Panc1 (cell line): ENCODE measurements at regions not wholly inside any gene's neighbourhood (a gene's known extent, or its start where the extent isn't known, plus 50 kb on each side); places are given as distances from the start of the nearest gene placed in this dataset.

ENCODE experiments used
- ATAC-seq: fragments of 200-7000 bp; cut with Tn5 transposase; 2 replicates; pipeline ENCODE4 v1.9.1; 2020; ENCODE audit warnings: mild to moderate bottlenecking, moderate library complexity
- BruUV-seq: library from RNA; stranded (reverse); fragments of 400-500 nt; replicated peaks from 2 replicates; lab custom pipeline; 2021; lab: Mats Ljungman, UMichigan
- CTCF ChIA-PET: fragments of 300-600 bp; sonication (Branson Sonifier 250); formaldehyde crosslinking; loops from one replicate; lab custom pipeline; 2022; ENCODE audit warnings: antibody characterized with exemption; lab: Charles Lee
- POLR2A ChIA-PET: fragments of 300-600 bp; sonication (Branson Sonifier 250); formaldehyde crosslinking; loops from one replicate; lab custom pipeline; 2022; ENCODE audit warnings: antibody characterized with exemption; lab: Charles Lee
- DNase-seq: peaks from one replicate; pipeline ENCODE4 v3.0.0-alpha.2; 2010; ENCODE audit warnings: low read depth, low spot score
- H3K27ac ChIP-seq: 2 replicates; pipeline ENCODE4 v1.5.1; 2011; ENCODE audit warnings: mild to moderate bottlenecking, low read length, inconsistent platforms
- H3K27me3 ChIP-seq: fragments of 200-500 bp; sonication (Bioruptor generic); 2 replicates; pipeline ENCODE4 v1.6.0; 2014; ENCODE audit warnings: low read length, inconsistent platforms; ENCODE audit not compliant: control insufficient read depth, insufficient read depth
- H3K36me3 ChIP-seq: fragments of 200-500 bp; sonication (Bioruptor generic); 2 replicates; pipeline ENCODE4 v1.5.1; 2014; ENCODE audit warnings: inconsistent platforms, mild to moderate bottlenecking, low read length, moderate library complexity; ENCODE audit not compliant: control insufficient read depth, insufficient read depth
- H3K4me1 ChIP-seq: 2 replicates; pipeline ENCODE4 v1.5.1; 2011; ENCODE audit warnings: inconsistent platforms, mild to moderate bottlenecking, low read length, moderate library complexity; ENCODE audit not compliant: control insufficient read depth, insufficient read depth
- H3K4me3 ChIP-seq, 2 experiments: 2 replicates each; pipeline ENCODE4 v1.5.1; 2011 to 2012; ENCODE audit warnings: low read depth in 2 of 2, low read length in 2 of 2, mild to moderate bottlenecking in 2 of 2, inconsistent platforms in 1 of 2, moderate library complexity in 1 of 2
- H3K9me3 ChIP-seq: fragments of 200-500 bp; sonication (Bioruptor generic); 2 replicates; pipeline ENCODE4 v1.5.1; 2014; ENCODE audit warnings: low read depth, mild to moderate bottlenecking, inconsistent platforms, low read length, moderate library complexity; ENCODE audit not compliant: control insufficient read depth, insufficient read depth
- POLR2AphosphoS5 ChIP-seq: IDR thresholded peaks from 2 replicates; pipeline ENCODE4 v1.6.1; 2012; ENCODE audit warnings: mild to moderate bottlenecking, low read depth, low read length, moderate library complexity
- SIN3A ChIP-seq: IDR thresholded peaks from 2 replicates; pipeline ENCODE4 v1.6.1; 2012; ENCODE audit warnings: low read depth, mild to moderate bottlenecking, low read length, moderate library complexity, borderline replicate concordance; ENCODE audit not compliant: insufficient read depth
- TCF7L2 ChIP-seq: IDR thresholded peaks from 2 replicates; pipeline ENCODE4 v1.6.1; 2011; ENCODE audit warnings: mild to moderate bottlenecking, low read depth, low read length, inconsistent platforms
- in situ Hi-C: cut with HindIII; loops from 2 replicates; pipeline ENCODE4 v1.10.0; 2016; ENCODE audit warnings: low sequenced_read_pairs, low pct_unique_long_range_greater_than_20kb
- intact Hi-C: fragments of 100-400 bp; cut with micrococcal nuclease; formaldehyde crosslinking; loops from one replicate; pipeline ENCODE4 v1.10.0; 2022; ENCODE audit not compliant: unreplicated experiment
- TF ChIP-seq, protein P1 (sequence below), 2 experiments: IDR thresholded peaks; 2 replicates each; pipeline ENCODE4 v1.6.1; 2011 to 2012; ENCODE audit warnings: low read depth in 2 of 2, control low read depth in 1 of 2, low read length in 1 of 2, mild to moderate bottlenecking in 1 of 2, moderate library complexity in 1 of 2; ENCODE audit not compliant: insufficient read depth in 1 of 2
- TF ChIP-seq, protein P2 (sequence below): fragments of 450-650 bp; IDR thresholded peaks from 2 replicates; pipeline ENCODE4 v1.5.1; 2017; ENCODE audit warnings: mild to moderate bottlenecking

DNA sequence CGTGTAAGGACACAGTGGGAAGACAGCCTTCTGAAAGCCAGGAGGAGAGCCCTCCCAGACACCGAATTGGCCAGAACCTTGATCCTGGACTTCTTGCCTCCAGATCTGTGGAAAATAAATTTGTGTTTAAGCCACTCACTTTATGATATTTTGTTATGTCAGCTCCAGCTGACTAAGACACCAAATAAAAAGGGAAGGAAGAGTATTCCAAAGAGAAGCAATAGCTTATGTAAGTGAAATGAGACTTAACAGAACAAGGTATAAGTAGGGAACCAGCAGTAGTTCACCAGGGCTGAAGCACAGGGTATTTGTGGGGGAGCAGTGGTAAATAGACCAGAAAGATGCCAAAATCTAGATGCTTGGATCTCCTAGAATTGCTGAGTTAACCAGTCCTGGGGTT, 94.2 kb upstream of the WLS start:
- no peak for ATAC-seq
- Histone ChIP-seq H3K4me1 (0 out of 2 replicates have a peak, but pooled peaks cover 2% of the 10 kb centered on the region), H3K4me3 (no peak overlapping the region), H3K36me3 (no peaks in the 10 kb centered on the region), H3K27ac (no peak overlapping the region), H3K9me3 (no peaks in the 10 kb centered on the region), H3K27me3 (no peaks in the 10 kb centered on the region)
- TF ChIP-seq SIN3A = no peak
- TF ChIP-seq TCF7L2 = no peak
- TF ChIP-seq, protein P1, sequence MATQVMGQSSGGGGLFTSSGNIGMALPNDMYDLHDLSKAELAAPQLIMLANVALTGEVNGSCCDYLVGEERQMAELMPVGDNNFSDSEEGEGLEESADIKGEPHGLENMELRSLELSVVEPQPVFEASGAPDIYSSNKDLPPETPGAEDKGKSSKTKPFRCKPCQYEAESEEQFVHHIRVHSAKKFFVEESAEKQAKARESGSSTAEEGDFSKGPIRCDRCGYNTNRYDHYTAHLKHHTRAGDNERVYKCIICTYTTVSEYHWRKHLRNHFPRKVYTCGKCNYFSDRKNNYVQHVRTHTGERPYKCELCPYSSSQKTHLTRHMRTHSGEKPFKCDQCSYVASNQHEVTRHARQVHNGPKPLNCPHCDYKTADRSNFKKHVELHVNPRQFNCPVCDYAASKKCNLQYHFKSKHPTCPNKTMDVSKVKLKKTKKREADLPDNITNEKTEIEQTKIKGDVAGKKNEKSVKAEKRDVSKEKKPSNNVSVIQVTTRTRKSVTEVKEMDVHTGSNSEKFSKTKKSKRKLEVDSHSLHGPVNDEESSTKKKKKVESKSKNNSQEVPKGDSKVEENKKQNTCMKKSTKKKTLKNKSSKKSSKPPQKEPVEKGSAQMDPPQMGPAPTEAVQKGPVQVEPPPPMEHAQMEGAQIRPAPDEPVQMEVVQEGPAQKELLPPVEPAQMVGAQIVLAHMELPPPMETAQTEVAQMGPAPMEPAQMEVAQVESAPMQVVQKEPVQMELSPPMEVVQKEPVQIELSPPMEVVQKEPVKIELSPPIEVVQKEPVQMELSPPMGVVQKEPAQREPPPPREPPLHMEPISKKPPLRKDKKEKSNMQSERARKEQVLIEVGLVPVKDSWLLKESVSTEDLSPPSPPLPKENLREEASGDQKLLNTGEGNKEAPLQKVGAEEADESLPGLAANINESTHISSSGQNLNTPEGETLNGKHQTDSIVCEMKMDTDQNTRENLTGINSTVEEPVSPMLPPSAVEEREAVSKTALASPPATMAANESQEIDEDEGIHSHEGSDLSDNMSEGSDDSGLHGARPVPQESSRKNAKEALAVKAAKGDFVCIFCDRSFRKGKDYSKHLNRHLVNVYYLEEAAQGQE (IDR thresholded peaks at IDR 0.05; ENCODE audit: insufficient read depth in 1 of 2, low read depth in 2 of 2, low read length in 1 of 2) = no peak
- TF ChIP-seq, protein P2, sequence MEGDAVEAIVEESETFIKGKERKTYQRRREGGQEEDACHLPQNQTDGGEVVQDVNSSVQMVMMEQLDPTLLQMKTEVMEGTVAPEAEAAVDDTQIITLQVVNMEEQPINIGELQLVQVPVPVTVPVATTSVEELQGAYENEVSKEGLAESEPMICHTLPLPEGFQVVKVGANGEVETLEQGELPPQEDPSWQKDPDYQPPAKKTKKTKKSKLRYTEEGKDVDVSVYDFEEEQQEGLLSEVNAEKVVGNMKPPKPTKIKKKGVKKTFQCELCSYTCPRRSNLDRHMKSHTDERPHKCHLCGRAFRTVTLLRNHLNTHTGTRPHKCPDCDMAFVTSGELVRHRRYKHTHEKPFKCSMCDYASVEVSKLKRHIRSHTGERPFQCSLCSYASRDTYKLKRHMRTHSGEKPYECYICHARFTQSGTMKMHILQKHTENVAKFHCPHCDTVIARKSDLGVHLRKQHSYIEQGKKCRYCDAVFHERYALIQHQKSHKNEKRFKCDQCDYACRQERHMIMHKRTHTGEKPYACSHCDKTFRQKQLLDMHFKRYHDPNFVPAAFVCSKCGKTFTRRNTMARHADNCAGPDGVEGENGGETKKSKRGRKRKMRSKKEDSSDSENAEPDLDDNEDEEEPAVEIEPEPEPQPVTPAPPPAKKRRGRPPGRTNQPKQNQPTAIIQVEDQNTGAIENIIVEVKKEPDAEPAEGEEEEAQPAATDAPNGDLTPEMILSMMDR = no peak
- TF ChIP-seq POLR2AphosphoS5 = no peak
- BruUV-seq = no TSS peak
- CTCF ChIA-PET = no interaction called here
- POLR2A ChIA-PET = no interaction called here
- intact Hi-C loops = no loop called here
- in situ Hi-C loops = no loop called here
- no peak for DNase-seq

DNA sequence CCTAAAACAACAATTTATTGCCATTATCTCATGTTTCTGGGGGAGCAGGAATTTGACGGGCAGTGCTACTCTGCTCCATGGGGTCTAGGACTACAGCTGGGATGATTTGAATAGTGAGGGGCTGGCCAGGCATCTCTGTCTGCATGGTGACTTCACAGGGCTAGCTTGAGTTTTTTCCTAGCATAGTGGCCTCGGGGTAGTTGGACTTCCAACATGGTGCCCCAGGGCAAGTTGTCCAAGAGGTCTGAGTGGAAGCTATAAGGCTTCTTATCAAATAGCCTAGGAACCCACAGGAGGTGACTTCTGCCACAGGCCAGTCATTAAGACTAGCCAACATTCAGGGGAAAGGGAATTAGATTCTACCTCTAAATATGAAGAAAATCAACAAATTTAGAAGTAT, 92.0 kb upstream of the WLS start:
- in situ Hi-C loops (no loop called here), intact Hi-C loops (no loop called here)
- Histone ChIP-seq H3K9me3 (no peaks in the 10 kb centered on the region), H3K4me3 (no peak overlapping the region), H3K27ac (no peak overlapping the region), H3K36me3 (no peaks in the 10 kb centered on the region), H3K27me3 (no peaks in the 10 kb centered on the region), H3K4me1 (0 out of 2 replicates have a peak, but pooled peaks cover 2% of the 10 kb centered on the region)
- DNase-seq (no peak), ATAC-seq (no peak)
- ChIA-PET CTCF (no interaction called here), POLR2A (no interaction called here)
- no peak for TF ChIP-seq SIN3A
- BruUV-seq = no TSS peak

DNA sequence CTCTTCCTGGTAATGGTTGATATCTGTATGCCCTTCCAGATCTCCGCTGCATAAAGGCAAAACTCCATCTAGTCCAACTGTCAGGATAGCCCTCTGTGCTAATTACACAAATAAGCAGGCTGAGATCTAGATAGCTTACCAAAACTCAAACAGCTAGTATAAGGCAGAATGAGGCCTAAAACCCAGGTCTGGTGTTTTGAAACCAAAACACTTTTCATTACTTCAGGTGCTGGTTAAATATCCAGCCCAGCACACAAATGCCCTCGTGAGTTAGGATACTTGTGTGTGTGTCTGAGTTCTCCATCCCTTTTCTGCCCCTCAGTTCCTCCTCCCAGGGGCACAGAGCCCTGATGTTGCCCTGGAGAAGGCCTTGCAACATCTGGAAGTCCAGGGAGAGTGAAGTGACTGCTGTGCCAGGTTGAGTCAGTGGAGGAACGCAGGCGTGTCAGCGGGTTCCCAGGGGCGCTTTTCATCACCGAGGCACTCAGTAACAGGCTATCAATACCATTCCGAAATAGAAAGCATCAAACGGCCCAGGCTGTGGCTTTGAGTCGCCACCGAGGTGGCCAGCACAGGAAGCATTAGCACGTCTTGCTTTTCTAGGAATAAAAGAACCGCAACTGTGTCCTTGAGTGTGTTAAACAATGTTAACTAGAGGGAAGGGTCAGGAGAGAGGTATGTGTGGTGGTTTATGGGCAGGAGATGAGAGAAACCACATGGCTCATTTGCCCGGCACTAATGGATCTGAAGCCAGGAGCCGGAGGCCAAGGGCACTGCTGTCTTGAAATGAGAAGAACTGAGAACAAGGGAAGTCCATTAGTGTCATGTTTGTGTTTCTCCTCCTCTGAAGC, 90.7 kb upstream of the WLS start:
- Histone ChIP-seq H3K9me3 (no peaks in the 10 kb centered on the region), H3K4me1 (0 out of 2 replicates have a peak, but pooled peaks cover 2% of the 10 kb centered on the region), H3K4me3 (no peak overlapping the region), H3K27me3 (no peaks in the 10 kb centered on the region), H3K27ac (no peak overlapping the region), H3K36me3 (no peaks in the 10 kb centered on the region)
- DNase-seq (no peak), ATAC-seq (no peak)
- BruUV-seq = no TSS peak
- CTCF ChIA-PET = interaction anchor here (2.8 kb wide), 1 partner anchor 202 kb away, joined by 29 read pairs; no protein-coding TSS in a partner anchor
- intact Hi-C loops = no loop called here
- TF ChIP-seq TCF7L2 (no peak), POLR2AphosphoS5 (no peak), SIN3A (no peak)
- TF ChIP-seq, protein P2 = no peak
- TF ChIP-seq, protein P1 (IDR thresholded peaks at IDR 0.05; ENCODE audit: insufficient read depth in 1 of 2, low read depth in 2 of 2, low read length in 1 of 2) = no peak
- POLR2A ChIA-PET = no interaction called here
- in situ Hi-C loops = no loop called here
